ENCODE measurements at regions not wholly inside any gene's neighbourhood (a gene's known extent, or its start where the extent isn't known, plus 50 kb on each side); places are given as distances from the start of the nearest gene placed in this dataset.
A peak's percentile ranks its signal among the peaks of the same experiment; 100 is the strongest.
"Not testable (repeated sequence)": the region's sequence is repeated elsewhere in the genome, so short reads cannot be mapped to it uniquely, and the experiment has no call there.

DNA sequence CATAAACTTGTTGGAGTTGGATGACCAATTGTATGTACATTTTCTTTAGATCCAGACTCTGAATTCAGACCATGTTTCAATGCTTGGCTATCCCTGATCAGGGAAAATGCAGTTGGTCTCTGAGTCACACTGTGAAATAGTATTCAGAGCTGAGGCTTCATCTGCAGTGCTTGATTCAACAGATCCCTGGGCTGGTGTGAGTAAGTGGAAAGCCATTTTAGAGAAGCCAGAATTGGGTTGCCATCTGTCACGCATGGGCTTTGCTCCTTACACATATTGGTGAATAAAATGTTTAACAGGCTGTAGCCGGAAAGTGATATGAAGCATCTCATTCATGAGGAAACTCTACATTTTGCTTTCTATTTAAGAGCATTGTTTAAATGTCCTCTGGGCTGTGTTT lies 50.0 kb upstream of the ACYP2 start:
- no peak for DNase-seq (ENCODE audit: low spot score)

DNA sequence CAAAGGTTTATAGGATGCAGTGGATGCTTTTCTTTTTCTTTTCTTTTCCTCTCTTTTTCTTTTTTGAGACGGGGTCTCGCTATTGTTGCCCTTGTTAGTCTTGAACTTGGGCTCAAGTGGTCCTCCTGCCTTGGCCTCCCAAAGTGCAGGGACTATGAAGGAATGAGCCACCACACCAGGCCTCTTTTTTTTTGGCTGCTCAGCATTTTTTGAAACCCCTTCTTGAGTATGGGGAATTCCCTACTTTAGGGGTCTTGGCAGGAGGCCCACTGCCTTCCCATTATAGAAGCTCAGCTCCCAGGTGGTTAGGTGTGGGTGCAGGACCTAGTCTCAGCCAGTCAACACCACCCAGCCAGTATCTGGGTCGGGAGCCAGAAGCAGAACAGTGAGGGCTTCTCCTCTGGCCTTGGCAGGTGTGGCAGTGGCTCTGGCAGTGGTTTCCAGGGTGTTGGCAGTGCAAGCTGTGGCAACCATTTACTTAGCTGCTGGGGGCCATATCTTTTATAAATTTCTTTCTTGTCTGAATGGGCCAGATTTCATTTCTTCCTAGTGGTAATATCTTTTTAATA lies 51.4 kb upstream of the ACYP2 start:
- DNase-seq (ENCODE audit: low spot score) = no peak

DNA sequence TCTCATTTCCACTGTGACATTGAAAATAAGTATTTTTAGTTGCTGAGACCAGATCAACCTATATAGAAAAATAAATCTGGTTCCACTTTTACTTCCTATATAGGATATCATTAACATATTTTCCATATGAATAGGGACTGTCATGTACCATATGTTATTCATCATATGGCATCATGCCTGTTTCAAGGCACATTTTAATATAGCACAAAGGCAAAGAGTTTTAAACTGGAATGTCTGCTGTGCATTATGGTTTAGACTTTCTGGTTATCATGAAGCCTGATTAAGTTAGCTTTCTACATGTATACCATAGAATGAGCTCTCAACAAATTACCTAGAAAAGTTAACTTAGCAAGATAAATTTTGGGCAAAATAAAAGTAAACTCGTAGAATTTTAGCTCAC lies 53.0 kb upstream of the ACYP2 start:
- DNase-seq (ENCODE audit: low spot score) = no peak

DNA sequence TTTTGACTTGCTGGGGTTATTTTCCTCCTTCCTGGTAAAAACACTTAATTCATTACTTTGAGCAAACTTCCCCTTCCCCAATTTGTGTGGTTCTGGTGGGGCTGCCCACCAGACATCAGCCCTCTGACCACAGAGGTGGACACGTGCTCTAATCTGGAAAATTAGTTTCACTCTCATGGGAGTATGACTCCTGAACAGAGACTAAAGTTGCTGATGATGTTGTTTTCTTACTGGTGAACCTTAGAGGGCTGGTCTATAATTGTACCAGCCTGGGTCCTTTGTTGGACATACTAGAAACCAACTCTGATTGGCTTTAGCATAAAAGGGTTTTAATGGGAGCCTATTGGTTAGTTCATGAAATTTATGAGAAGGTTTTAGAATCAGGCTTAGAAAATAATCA lies 54.1 kb upstream of the ACYP2 start:
- no peak for DNase-seq (ENCODE audit: low spot score)

DNA sequence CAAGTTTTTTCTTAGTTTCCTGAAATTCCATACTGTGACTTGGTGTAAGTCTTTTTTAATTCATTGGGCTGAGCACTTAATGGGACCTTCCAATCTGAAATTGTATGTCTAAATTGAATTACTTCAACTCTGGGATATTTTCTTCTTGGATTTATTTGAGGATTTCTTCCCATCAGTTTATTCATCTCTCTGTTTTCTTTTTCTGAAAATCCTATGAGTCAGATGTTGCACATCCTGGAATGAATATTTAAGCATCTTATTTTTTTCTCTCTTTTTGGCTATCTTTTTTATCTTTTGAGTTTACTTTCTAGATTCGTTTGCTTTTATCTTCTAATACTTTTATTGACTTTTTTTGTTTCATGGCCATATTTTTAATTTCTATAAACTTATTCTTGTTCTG lies 55.4 kb upstream of the ACYP2 start:
- DNase-seq (ENCODE audit: low spot score) = no peak

DNA sequence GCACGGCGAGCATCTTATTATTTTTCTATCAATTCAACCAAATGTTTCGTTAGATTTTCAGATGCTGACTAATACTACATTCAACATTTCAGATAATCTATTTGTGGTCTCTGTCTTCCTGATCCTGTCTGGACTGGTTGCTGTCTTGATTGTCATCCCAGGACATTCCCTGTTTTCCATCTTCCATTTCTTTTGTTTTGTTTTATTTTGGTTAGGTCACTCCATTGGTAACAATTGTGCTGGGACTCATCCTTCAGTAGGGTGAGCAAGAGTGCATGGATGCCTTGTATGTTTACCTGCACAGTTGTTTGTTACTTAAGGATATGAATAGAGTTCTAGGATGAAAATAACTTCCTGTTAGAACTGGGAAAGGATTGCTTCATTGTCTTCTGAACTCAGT lies 55.9 kb upstream of the ACYP2 start:
- no peak for DNase-seq (ENCODE audit: low spot score)

DNA sequence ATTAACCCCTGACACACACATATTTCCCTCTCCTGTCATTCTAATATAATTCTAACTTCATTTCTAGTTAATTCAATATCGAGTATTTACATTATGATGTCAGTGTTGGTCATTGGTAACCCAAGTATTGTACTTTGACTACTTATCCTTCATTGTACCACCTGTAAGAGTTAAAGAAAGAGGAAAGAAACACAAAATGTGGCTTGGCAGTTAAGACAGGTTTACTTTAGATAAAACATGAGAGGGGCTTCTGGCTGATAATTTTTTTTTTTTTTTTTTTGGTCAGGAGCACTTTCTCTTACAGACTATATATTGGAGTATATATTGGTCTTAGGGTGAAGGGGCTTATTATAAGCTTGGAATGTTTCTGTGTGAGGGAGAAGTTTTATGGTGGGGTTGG lies 57.0 kb upstream of the ACYP2 start:
- DNase-seq (ENCODE audit: low spot score) = no peak

DNA sequence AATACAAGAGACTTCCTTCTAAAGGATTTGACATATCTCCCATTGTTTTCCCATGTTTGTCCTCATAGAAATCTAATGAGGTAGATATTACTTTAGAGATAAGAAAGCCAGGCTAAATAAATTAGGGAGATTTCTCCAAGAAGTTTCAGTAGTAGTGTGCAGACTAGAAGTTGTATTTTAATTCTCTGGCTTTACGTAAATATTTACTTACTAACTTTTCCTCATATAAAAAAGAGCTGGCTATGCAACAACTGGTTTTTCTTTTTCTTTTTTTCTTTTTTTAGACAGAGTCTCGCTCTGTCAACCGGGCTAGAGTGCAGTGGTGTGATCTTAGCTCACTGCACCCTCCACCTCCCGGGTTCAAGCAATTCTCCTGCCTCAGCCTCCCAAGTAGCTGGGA lies 60.6 kb upstream of the ACYP2 start:
- DNase-seq (ENCODE audit: low spot score) = no peak

DNA sequence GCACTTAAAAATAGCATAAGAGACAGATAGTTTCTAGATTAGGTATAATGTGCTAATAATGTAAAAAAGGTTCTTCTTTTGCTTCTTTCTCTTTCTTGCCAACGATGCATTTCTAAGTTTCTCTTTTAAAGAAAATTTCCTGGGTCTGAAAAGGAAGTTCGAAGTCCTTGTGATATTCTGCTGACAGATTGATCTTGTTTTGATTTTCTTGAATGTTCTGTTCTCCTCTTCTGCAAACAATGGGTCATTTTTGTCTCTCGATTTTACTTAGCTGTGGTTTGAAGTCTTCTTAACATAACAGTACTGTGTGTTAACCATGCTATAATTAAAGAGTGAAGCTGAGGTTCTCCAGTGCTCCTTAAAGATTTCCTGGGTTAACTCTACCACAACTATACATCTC lies 61.1 kb upstream of the ACYP2 start:
- DNase-seq (ENCODE audit: low spot score) = no peak

DNA sequence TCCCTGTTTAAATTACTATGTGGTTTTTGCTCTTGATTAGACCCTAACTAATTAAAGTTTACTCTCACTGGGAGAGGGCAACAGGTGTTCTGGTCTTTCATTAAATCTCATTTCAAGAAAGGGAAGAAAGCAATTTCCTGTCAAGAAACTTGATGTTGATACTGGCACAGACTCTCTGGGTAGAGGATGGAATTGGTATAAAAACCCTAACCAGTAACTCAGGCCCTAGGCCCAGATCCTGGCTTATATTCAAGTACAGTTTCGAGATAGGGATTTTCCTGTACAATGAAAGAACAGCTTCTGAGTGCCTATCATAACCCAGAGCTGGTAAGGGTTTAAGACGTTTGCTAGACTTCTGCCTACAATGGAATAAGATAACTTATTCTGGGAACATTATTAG lies 61.6 kb upstream of the ACYP2 start:
- no peak for DNase-seq (ENCODE audit: low spot score)

DNA sequence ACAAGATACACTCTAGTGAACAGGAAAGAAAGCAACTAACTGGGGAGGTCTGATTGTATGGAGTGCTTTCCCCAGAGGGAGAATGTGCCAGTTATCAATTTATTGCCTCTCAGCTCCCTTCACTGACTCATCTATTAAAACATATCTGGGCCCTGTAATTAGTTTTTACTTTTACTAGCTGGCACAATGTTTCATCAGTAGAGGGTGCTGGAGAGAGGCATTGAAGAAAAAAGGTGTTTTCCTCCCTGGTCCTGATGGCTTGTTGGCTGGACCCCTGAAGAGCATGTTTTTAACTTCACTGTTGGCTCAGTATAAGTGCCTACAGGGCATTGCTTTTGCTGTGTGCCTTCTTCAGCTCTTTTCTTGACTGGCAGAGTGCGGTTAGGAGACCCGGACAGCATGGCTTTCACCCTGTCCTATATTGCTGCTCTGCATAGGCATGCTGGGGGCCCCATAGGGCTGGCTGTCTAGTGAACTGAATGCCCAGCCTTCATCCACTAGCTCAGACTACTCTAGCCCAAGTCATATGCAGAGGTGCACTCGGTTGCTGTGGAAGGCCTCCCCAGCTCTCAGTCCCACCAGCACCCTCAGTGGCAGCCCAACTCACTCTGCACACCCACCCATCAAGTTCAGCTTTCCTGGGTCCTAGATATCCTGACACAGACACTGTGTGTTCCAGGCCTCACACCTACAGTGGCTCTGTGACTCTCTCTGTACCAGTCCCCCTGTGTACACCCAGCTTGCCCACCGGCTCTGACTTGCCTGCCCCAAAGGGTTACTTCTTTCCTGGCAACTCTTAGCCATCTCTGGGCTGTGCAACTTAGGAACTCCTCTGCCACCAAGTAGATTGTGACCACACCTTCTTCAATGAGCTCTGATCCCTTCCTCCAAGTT lies 62.3 kb upstream of the ACYP2 start:
- DNase-seq (ENCODE audit: low spot score) = no peak

DNA sequence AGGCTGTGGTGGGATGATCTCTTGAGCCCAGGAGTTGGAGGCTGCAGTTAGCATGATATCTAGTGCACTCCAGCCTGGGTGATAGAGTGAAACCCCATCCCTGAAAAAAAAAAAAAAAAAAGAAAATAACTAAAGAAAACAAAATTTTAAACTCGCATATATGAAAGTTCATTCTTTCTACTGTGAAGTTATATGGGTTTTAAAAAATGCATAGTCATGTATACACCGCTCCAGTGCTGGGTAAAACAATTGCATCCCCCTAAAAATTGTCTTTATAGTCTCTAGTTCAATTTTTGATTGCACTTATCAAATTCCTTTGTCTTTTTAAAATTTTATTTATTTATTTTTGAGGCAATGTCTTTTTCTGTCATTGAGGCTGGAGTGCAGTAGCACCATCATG lies 65.0 kb upstream of the ACYP2 start:
- no peak for DNase-seq (ENCODE audit: low spot score)

DNA sequence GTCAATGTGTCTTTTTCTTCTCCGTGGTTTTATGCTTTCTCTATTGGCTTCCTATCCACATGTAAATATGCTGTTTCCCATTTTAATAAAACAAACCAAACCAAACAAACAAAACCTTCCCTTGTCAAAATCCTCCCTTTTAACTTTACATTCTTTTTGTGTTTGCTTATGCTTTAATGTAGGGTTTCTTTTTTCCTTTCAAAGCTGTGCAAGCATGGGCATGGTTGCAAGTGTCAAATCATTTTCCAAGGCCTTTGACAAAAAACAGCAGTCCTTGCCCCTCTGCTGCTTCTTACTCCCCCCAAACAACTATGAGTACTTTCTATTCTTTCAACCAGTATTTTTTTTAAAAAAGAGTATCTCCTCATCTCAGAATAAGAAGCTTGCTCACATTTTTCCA lies 66.0 kb upstream of the ACYP2 start:
- DNase-seq (ENCODE audit: low spot score) = no peak

DNA sequence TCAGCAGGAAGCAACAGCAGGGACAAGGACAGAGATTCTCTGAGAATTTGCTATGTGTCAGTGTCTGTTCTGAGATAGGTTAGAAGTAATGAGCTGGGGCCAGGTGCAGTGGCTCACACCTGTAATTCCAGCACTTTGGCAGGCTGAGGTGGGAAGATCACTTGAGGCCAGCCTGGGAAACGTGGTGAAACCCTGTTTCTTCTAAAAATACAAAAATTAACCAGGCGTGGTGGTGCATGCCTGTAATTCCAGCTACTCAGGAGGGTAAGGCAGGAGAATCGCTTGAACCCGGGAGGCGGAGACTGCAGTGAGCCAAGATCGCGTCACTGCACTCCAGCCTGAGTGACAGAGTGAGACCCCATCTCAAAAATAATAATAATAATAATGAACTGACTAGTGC lies 66.5 kb upstream of the ACYP2 start:
- not testable (repeated sequence) for DNase-seq (ENCODE audit: low spot score)

DNA sequence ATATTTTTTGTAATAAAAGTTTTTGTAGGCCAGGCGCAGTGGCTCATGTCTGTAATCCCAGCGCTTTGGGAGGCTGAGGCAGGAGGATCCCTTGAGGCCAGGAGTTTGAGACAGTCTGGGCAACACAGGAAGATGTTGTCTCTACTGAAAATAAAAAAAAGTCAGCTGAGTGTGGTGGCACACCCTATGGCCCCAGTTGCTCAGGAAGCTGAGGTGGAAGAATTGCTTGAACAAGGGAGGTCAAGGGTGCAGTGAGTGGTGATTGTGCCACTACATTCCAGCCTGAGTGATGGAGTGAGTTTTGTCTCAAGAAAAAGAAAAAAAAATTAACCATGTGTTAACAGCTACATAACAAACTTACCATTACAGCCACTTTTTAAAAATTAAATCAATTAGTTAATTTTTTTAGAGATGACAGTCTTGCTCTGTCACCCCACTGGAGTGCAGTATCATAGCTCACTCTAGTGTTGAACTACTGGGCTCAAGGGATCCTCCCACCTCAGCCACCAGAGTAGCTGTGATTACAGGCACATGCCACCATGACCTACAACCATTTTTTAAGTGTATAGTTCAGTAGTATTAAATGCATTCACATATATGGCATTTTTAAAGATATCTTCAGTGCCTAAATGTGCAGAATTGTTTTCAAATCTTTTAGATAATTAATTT lies 67.2 kb upstream of the ACYP2 start:
- no peak for DNase-seq (ENCODE audit: low spot score)

DNA sequence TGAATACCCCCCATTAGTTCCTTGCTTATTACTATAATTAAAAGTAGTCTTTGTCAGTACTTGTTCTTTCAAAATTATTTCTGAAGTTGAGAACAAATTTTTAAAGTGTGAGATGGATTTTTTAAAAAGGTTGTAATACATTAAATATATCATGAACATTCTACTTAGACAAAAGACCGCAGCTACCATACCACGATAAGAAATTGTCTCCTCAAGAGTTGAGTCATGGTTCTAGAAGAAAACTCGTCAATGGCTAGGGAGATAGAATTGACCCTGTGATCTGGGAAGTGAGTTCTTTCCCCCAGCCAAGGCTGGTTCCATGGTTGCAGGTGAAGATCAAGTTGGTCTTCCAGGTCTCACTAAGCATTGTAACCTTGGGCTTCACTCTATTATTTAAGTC lies 67.8 kb upstream of the ACYP2 start:
- DNase-seq (ENCODE audit: low spot score) = no peak

DNA sequence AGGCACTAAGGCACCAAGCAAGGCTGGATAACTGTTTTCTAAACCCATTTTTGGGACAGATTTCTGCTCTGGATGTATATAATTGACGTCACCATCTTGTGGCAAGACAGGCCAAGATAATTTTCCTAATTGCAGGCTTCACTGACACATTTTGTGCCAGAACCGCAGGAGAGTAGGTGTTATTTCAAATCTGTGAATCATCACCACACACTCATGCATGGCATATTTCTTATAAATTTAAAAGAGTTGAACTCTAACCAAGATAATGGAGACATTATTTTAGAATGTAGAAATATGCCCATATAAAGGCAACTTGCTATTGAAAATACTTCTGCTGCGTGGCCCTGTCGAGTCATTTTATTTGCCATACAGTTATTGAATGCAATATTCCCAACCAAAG lies 68.3 kb upstream of the ACYP2 start:
- DNase-seq (ENCODE audit: low spot score) = no peak

DNA sequence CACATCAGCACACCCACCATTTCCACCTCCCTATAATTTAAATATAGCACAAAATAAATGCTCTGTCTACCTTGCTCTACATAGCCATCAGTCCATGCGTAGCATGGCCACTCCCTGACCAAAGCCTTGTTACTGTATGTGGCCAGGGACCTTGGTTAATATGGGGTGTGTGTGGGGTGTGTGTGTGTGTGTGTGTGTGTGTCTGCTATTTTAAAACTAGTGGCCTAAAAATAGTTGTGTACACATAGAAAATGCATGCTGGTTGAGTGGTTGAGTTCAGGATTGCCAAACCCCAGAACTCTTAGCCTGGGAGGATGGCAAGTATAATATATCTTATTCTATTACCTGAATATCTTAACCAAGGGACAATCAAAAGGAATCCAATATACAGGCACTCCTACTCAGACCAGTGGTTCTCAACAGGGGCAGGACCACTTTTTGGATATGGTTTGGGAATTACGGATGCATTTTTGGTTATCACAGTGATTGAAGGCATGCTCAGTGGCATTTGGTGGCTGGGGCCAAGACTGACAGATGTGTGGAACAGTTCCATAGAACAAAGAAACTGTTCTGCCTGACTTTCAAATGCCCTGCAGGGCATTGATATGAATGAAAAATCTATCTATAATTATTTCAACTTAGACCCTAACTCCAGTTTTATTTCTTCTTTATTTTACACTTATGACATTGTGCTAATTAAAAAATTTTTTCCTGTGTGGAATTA lies 72.3 kb upstream of the PSME4 start:
- DNase-seq (ENCODE audit: low spot score) = peak; percentile 88

DNA sequence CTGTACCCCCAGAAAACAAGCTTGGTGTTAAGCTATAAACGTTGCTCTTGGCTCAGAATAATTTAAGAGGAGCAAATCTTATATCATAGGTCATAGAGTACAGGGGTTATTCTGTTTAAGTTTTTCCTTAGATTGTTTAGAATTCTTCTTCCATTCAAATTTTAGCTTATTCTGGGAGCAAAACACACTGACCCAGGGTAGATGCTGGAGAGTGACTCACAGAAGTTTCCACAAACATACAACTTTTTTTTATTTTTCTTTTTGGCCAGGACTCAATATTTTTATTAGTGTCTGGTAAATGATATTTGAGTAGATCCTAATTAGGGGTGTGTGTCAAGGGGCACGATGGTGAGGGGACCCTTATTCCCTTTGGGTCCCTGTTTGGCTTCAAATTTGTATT lies 71.5 kb upstream of the PSME4 start:
- no peak for DNase-seq (ENCODE audit: low spot score)

DNA sequence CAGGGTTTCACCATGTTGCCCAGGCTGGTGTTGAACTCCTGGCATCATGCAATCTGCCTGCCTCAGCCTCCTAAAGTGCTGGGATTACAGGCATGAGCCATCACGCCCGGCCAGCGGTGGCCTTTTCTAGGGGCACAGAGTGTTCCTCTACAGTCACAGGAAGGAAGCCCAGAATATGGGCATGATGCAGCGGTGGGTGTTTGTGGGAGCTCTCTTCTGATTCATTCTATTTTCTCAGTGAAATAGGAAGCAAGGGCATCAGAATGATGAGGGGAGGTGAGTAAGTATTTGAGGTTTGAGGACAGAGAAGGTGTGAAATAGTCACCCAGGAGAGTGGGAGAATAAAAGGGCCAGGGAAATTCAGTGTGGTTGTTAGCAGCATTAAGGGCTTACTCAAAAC lies 70.3 kb upstream of the PSME4 start:
- DNase-seq (ENCODE audit: low spot score) = no peak

DNA sequence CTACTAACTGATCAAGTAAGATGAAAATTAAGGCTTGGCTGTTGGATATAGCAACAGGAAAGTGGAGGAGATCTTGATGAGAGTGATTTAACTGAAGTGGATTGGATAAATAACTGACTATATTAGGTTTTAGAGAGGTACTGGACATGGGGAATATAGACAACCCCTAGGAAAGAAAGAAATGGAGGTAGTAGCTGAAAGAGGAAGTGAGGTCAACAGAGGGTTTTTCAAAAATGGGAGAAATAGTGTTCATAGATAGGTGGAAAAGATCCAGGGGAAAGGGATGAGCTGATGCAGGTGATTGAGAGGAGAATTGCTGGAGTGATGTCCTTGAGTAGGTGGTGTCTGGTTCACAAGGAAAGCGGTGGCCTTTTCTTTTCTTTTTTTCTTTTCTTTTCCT lies 69.9 kb upstream of the PSME4 start:
- no peak for DNase-seq (ENCODE audit: low spot score)

DNA sequence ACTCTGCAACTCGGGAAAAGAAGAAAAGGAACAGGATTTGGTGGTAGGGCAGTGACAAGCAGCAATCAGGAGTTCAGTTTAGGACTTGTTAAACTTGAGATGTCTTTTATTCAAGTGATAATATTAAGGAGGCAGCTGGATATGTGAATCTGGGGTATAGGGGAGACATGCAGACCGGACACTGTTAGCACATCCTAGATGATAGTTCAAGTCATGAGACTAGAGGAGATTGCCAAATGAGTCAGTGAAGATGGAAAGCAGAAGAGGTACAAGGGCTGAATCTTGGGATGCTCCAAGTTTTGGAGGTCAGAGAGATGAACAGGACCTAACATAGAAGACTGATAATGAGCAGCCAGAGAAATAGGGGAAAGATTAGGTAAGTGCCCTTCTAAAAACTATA lies 69.5 kb upstream of the PSME4 start:
- no peak for DNase-seq (ENCODE audit: low spot score)

DNA sequence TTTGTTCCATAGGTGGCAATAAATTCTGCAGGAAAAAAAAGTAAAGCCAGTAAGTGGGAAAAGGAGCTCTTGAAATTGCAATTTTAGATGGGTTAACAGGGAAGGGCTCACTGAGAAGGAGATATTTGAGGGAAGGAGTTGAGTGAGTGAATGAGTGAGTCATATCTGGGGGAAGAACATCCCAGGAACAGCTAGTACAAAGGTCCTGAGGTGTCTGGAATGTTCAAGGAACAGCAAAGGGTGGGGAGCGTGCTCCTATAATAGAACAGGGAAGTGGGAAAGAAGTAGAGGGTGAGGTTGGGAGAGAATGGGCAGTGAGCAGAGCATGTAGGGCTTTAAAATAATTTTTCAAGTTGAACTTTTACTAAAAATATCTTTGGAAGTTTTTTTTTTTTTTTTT lies 68.0 kb upstream of the PSME4 start:
- no peak for DNase-seq (ENCODE audit: low spot score)
